GM10266 (cell line): ENCODE measurements at regions not wholly inside any gene's neighbourhood (a gene's known extent, or its start where the extent isn't known, plus 50 kb on each side); places are given as distances from the start of the nearest gene placed in this dataset.

Source experiments
- DNase-seq: peaks from one replicate; pipeline ENCODE4 v3.0.0; 2012; ENCODE audit errors: extremely low spot score
- TF ChIP-seq, protein P1 (sequence below): IDR thresholded peaks from 2 replicates; pipeline ENCODE4 v1.5.1; 2012; ENCODE audit warnings: mild to moderate bottlenecking, low read depth; ENCODE audit not compliant: control insufficient read depth, insufficient read depth; ENCODE audit errors: missing control alignments

DNA sequence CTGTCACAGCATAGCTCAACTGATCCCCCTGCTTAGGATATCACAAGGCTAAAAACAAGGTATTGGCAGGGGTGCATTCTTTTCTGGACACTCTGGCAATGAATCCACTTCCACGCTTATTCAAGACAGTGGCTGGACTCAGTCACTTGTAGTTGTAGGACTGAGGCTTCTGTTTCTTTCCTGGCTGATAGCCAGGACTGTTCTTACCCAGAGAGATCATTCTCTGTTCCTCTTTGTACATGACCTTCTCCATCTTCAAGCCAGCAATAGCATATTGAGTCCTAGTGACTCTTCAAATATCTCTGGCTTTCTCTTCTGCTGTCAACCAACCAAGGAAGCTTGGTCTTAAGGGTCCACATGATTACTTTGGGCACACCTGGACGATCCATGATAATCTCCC is 241.3 kb downstream of the RBM43 start:
- TF ChIP-seq, protein P1, sequence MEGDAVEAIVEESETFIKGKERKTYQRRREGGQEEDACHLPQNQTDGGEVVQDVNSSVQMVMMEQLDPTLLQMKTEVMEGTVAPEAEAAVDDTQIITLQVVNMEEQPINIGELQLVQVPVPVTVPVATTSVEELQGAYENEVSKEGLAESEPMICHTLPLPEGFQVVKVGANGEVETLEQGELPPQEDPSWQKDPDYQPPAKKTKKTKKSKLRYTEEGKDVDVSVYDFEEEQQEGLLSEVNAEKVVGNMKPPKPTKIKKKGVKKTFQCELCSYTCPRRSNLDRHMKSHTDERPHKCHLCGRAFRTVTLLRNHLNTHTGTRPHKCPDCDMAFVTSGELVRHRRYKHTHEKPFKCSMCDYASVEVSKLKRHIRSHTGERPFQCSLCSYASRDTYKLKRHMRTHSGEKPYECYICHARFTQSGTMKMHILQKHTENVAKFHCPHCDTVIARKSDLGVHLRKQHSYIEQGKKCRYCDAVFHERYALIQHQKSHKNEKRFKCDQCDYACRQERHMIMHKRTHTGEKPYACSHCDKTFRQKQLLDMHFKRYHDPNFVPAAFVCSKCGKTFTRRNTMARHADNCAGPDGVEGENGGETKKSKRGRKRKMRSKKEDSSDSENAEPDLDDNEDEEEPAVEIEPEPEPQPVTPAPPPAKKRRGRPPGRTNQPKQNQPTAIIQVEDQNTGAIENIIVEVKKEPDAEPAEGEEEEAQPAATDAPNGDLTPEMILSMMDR, result no peak
- no peak for DNase-seq

DNA sequence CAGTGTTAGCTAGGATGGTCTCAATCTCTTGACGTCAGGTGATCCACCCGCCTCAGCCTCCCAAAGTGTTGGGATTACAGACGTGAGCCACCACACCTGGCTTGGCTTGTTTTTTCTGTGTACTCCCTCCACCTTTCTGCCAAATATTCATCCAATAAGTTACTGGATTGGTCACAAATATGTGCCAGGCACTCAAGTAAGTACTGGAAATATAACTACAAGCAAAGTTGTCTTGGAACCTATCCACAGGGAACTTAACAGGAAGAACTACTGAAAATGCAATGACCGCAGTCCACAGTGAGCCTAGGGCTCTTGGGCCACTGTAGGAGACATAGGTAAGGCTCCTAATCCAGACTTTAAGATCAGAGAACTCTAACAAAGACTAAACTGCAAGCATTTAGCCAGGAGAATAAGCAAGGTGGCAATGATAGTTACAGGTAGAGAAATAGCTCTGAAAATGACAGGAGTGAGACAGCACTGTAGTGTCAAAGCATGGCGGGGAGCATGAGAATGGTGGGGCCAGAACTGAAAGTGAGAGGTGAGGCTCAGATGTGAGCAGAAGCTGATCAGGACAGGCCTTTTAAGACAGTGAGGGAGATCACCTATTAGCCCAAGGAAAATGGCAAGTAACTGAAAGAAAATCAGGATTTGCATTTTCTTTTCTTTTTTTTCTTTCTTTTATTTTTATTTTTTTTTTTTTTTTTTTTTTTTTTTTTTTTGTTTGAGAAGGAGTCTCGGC is 252.1 kb downstream of the RBM43 start:
- TF ChIP-seq, protein P1, result no peak
- no peak for DNase-seq

DNA sequence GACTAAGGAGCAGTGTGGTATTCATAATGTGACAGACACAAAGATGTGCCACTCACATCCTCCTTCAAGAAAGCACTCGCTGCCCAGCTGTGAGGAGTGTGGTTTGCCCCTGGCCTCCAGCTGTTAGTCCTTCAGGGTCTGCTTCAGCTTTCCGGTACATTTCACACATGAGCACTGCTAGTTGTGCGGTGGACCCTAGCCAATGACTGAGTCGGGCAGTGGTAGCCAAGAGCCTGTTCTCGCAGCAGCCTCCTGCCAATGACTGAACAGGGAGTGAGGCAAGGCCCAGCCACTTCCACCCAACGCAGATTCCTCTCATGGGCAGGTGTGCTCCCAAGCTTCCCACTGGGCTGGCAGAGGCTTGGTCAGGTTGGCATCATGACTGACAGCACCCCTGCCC is 254.3 kb downstream of the RBM43 start:
- DNase-seq, result no peak
- TF ChIP-seq, protein P1, result no peak

DNA sequence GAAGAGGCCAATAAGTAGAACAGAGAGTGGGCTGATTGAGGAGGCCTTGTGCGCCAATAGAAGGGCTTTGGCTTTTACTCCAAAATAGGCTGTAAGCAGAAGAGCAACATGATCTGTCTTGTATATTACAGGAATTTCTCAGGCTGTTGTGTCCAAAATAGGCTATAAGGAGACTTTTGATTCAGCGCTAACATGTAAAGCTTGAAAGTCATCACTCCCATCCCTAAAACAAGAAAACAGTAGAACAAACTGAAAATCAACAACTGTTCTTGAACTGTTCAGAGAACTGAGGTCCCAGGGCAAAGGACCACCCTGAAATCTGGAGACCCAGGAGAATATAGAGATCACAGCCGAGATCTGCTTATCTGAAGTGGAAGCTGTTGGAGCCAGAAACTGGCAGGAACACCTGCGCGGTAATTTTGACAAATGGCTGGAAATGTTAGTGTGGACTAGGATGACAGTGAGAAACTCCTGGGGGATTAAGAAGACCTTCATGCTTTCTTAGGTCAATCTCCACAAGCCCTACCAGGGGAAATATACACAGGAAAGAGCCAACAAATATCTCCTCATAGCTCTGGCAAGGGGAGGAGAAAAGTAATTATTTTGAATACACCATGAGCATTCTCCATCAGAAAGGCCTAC is 258.6 kb downstream of the RBM43 start:
- no peak for DNase-seq
- TF ChIP-seq, protein P1, result no peak

DNA sequence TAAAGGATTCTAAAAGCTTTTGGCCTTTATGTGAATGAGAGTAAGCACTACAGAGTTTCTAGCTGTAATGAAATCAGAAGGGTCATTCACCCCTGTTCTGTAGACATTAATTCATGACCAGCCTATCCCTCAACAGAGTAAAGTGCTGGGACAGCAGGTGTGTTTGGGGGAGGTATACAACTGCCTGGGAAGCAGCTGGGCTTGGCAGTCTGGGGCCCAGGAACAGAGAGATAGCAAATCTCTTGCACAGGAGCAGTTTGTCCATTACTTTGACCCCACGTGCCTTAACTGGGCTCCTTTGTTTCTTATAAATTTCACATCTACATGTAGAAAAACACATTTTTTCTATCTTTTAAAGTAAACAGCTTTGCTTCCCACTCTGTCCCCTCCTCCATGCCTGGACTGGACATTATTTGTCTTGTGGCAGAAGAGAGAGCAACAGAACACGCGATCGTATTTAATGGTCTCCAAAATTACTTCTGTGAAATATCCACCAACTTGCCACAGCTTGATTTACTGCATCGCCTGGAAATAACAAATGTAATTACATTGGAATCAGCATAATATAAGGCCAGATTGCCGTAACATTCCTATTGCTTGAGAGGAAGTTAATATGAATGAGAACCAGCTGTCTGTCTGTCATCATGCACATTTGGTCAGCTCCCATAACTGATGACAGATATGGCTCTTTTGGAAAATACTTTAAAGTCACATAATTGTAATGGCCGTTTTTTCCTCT is 263.8 kb downstream of the RBM43 start:
- no peak for DNase-seq
- TF ChIP-seq, protein P1, result no peak

DNA sequence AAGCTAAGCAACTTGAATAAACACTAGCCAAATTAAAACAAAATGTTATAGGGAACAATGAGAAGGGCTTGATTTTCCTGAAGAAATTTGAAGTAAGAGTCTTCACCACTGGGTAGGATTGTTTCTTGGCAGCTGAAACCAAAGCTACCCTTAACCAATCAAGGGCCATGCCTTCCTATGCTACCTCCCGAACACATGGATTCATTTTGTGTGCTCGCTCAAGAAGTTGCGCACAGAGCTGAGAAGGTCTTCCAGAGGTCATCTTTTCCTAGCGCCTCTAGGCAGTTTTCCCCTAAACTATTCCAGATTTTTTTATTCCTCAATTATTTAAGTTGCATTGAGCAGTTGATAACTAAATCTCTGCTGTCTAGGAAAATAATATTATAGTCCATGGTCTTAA is 264.6 kb downstream of the RBM43 start:
- TF ChIP-seq, protein P1, result no peak
- no peak for DNase-seq
